Activated CD4-positive, CD25-positive, alpha-beta regulatory T cell treated with anti-CD3 and anti-CD28 coated beads, Interleukin-2, amount 50 U/mL, for 24 hours (primary cell): ENCODE measurements at regions not wholly inside any gene's neighbourhood (a gene's known extent, or its start where the extent isn't known, plus 50 kb on each side); places are given as distances from the start of the nearest gene placed in this dataset.

Experiments used
- ATAC-seq, 2 donors: fragments of 150-1000 bp; cut with Tn5 transposase; one replicate each; pipeline ENCODE4 v1.10.0; 2021; ENCODE audit warnings: mild to moderate bottlenecking in 1 of 2, moderate library complexity in 1 of 2

- no peak for ATAC-seq
These were observed 98.2 kb downstream of the PDCL3 start for GRCh38 chr2:100660851-100661584.

- no peak for ATAC-seq
These were observed 100.1 kb downstream of the PDCL3 start for GRCh38 chr2:100662866-100663265.

- no peak for ATAC-seq
These were observed 101.4 kb downstream of the PDCL3 start for GRCh38 chr2:100664021-100664755.

- no peak for ATAC-seq
These were observed 101.9 kb downstream of the PDCL3 start for GRCh38 chr2:100664756-100665101.

- ATAC-seq: no peak
These were observed 104.2 kb downstream of the PDCL3 start for GRCh38 chr2:100666996-100667395.

- no peak for ATAC-seq
These were observed 105.0 kb downstream of the PDCL3 start for GRCh38 chr2:100667801-100668200.

GRCh38 chr2:100670232-100670631 lies 107.4 kb downstream of the PDCL3 start:
- ATAC-seq: no peak

- no peak for ATAC-seq
These were observed 110.3 kb downstream of the PDCL3 start for GRCh38 chr2:100673115-100673514.

- ATAC-seq: no peak
These were observed 111.1 kb downstream of the PDCL3 start for GRCh38 chr2:100673691-100674485.

- ATAC-seq: no peak
These were observed 111.9 kb downstream of the PDCL3 start for GRCh38 chr2:100674666-100675065.

GRCh38 chr2:100675373-100675772 lies 112.6 kb downstream of the PDCL3 start:
- ATAC-seq: no peak

GRCh38 chr2:100675855-100676254 lies 113.1 kb downstream of the PDCL3 start:
- ATAC-seq: no peak

GRCh38 chr2:100676346-100676745 lies 113.6 kb downstream of the PDCL3 start:
- no peak for ATAC-seq

GRCh38 chr2:100677611-100678185 lies 114.9 kb downstream of the PDCL3 start:
- no peak for ATAC-seq

- no peak for ATAC-seq
These were observed 116.4 kb downstream of the PDCL3 start for GRCh38 chr2:100679211-100679610.

- no peak for ATAC-seq
These were observed 119.7 kb downstream of the PDCL3 start for GRCh38 chr2:100682536-100682935.

GRCh38 chr2:100683231-100683630 lies 120.4 kb downstream of the PDCL3 start:
- no peak for ATAC-seq

- no peak for ATAC-seq
These were observed 128.1 kb upstream of the NPAS2 start for GRCh38 chr2:100691846-100692245.

- no peak for ATAC-seq
These were observed 127.6 kb upstream of the NPAS2 start for GRCh38 chr2:100692381-100692780.

- no peak for ATAC-seq
These were observed 127.0 kb upstream of the NPAS2 start for GRCh38 chr2:100692906-100693305.

GRCh38 chr2:100699131-100699530 lies 120.8 kb upstream of the NPAS2 start:
- ATAC-seq: no peak

GRCh38 chr2:100702438-100703109 lies 117.4 kb upstream of the NPAS2 start:
- ATAC-seq: no peak

- no peak for ATAC-seq
These were observed 116.7 kb upstream of the NPAS2 start for GRCh38 chr2:100703213-100703612.
